H1 (cell line): ENCODE measurements at regions not wholly inside any gene's neighbourhood (a gene's known extent, or its start where the extent isn't known, plus 50 kb on each side); places are given as distances from the start of the nearest gene placed in this dataset.

Source experiments
- EGR1 ChIP-seq: IDR thresholded peaks from 2 replicates; pipeline ENCODE4 v1.6.1; 2011; ENCODE audit warnings: low read depth, low read length, borderline replicate concordance
- HDAC2 ChIP-seq, 2 experiments: fragments of 300-600 bp in 1 of 2; sonication (generic) in 1 of 2; IDR thresholded peaks; 2 replicates each; pipeline ENCODE4 v1.6.1; 2011 to 2012; ENCODE audit warnings: low read depth in 2 of 2, low read length in 2 of 2, mild to moderate bottlenecking in 2 of 2, moderate library complexity in 2 of 2, borderline replicate concordance in 1 of 2, inconsistent platforms in 1 of 2
- POLR2AphosphoS5 ChIP-seq: IDR thresholded peaks from 2 replicates; pipeline ENCODE4 v1.6.1; 2011; ENCODE audit warnings: low read depth, low read length
- SP1 ChIP-seq: IDR thresholded peaks from 2 replicates; pipeline ENCODE4 v1.6.1; 2011; ENCODE audit warnings: low read depth, low read length
- TAF1 ChIP-seq: IDR thresholded peaks from 2 replicates; pipeline ENCODE4 v1.6.1; 2011; ENCODE audit warnings: mild to moderate bottlenecking, low read depth, low read length
- TF ChIP-seq, protein P1 (sequence below), 3 experiments: IDR thresholded peaks; 1 replicate in 2 of 3; 2 replicates in 1 of 3; pipeline versions ENCODE4 v1.5.1 to v1.6.1; 2011; ENCODE audit warnings: low read length in 3 of 3, mild to moderate bottlenecking in 3 of 3, inconsistent platforms in 2 of 3, low read depth in 1 of 3, moderate library complexity in 1 of 3; ENCODE audit not compliant: insufficient read depth in 1 of 3; ENCODE audit errors: control extremely low read depth in 1 of 3
- TF ChIP-seq, protein P2 (sequence below): IDR thresholded peaks from 2 replicates; pipeline ENCODE4 v1.6.1; 2011; ENCODE audit warnings: low read length, improper control_type of control experiment

DNA sequence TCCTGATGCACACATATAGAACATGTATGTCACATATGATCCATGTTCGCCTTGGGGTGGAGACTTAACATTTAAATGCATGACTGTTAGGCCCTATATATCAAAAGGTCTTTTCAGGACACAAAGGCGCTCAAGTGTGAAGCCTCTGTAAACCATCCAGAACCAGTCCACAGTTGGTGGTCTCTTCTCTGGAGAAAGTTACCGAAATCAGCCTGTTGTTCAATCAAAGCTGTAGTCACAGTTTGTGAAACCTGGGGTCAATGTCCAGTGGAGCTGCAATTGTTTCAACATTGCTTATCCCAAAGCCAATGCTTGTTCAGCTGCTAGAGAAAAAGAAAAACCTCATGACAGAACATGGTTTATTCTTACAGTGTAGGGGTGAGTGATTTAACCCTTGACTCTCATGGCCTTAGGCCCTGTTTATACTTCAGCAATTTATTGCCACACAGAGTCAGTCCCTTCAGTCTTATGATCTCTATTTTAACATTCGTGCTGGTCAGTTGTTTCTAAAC, 193.6 kb upstream of the CST7 start:
- TF ChIP-seq POLR2AphosphoS5 (no peak), SP1 (no peak), EGR1 (no peak), HDAC2 (IDR thresholded peaks at IDR 0.05; ENCODE audit: borderline replicate concordance in 1 of 2, low read depth in 2 of 2, low read length in 2 of 2) (no peak), TAF1 (no peak)
- TF ChIP-seq, protein P1, sequence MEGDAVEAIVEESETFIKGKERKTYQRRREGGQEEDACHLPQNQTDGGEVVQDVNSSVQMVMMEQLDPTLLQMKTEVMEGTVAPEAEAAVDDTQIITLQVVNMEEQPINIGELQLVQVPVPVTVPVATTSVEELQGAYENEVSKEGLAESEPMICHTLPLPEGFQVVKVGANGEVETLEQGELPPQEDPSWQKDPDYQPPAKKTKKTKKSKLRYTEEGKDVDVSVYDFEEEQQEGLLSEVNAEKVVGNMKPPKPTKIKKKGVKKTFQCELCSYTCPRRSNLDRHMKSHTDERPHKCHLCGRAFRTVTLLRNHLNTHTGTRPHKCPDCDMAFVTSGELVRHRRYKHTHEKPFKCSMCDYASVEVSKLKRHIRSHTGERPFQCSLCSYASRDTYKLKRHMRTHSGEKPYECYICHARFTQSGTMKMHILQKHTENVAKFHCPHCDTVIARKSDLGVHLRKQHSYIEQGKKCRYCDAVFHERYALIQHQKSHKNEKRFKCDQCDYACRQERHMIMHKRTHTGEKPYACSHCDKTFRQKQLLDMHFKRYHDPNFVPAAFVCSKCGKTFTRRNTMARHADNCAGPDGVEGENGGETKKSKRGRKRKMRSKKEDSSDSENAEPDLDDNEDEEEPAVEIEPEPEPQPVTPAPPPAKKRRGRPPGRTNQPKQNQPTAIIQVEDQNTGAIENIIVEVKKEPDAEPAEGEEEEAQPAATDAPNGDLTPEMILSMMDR (IDR thresholded peaks at IDR 0.05; ENCODE audit: control extremely low read depth in 1 of 3, insufficient read depth in 1 of 3, low read depth in 1 of 3, low read length in 3 of 3) = no peak
- TF ChIP-seq, protein P2, sequence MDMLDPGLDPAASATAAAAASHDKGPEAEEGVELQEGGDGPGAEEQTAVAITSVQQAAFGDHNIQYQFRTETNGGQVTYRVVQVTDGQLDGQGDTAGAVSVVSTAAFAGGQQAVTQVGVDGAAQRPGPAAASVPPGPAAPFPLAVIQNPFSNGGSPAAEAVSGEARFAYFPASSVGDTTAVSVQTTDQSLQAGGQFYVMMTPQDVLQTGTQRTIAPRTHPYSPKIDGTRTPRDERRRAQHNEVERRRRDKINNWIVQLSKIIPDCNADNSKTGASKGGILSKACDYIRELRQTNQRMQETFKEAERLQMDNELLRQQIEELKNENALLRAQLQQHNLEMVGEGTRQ = no peak
